Natural killer cell (primary cell): ENCODE measurements at regions not wholly inside any gene's neighbourhood (a gene's known extent, or its start where the extent isn't known, plus 50 kb on each side); places are given as distances from the start of the nearest gene placed in this dataset.

ENCODE experiments used
- ATAC-seq, 3 donors: fragments of 150-1000 bp in 2 of 3; fragments of 200-7000 bp in 1 of 3; cut with Tn5 transposase; 1 replicate in 1 of 3; 2 replicates in 2 of 3; pipeline ENCODE4 v1.10.0; 2021; ENCODE audit warnings: mild to moderate bottlenecking in 2 of 3, moderate library complexity in 2 of 3
- DNase-seq, 2 donors: peaks; one replicate each; pipeline versions ENCODE4 v3.0.0 to v3.0.0-alpha.2; 2013 to 2021; ENCODE audit warnings: mixed read lengths in 1 of 2
- H3K27ac ChIP-seq: one replicate; pipeline ENCODE4 v1.5.1; 2013; ENCODE audit warnings: mild to moderate bottlenecking, low read length
- H3K27me3 ChIP-seq: one replicate; pipeline ENCODE4 v1.6.1; 2013; ENCODE audit warnings: low read length; ENCODE audit not compliant: control insufficient read depth, insufficient read depth
- H3K36me3 ChIP-seq: one replicate; pipeline ENCODE4 v1.6.1; 2013; ENCODE audit warnings: low read length; ENCODE audit not compliant: control insufficient read depth, insufficient read depth
- H3K4me1 ChIP-seq: one replicate; pipeline ENCODE4 v1.6.1; 2013; ENCODE audit warnings: low read length; ENCODE audit not compliant: control insufficient read depth, insufficient read depth
- H3K4me3 ChIP-seq: one replicate; pipeline ENCODE4 v1.5.1; 2013; ENCODE audit warnings: low read length
- H3K9me3 ChIP-seq: one replicate; pipeline ENCODE4 v1.6.1; 2013; ENCODE audit warnings: low read length; ENCODE audit not compliant: control insufficient read depth, insufficient read depth
- H3K27ac Mint-ChIP-seq, 2 donors: one replicate each; pipeline ENCODE4 v1.8.0; 2022; ENCODE audit warnings: mild to moderate bottlenecking in 2 of 2, mixed read lengths in 2 of 2, moderate library complexity in 1 of 2
- H3K27me3 Mint-ChIP-seq, 2 donors: one replicate each; pipeline ENCODE4 v1.8.0; 2022; ENCODE audit warnings: low read depth in 2 of 2, mixed read lengths in 2 of 2
- H3K36me3 Mint-ChIP-seq: one replicate; pipeline ENCODE4 v1.8.0; 2022; ENCODE audit warnings: mixed read lengths
- H3K4me1 Mint-ChIP-seq, 2 donors: one replicate each; pipeline ENCODE4 v1.8.0; 2022; ENCODE audit warnings: mixed read lengths in 2 of 2
- H3K4me3 Mint-ChIP-seq: one replicate; pipeline ENCODE4 v1.8.0; 2022; ENCODE audit warnings: mild to moderate bottlenecking, moderate library complexity, mixed read lengths
- H3K9me3 Mint-ChIP-seq, 2 donors: one replicate each; pipeline ENCODE4 v1.8.0; 2022; ENCODE audit warnings: mixed read lengths in 2 of 2
- WGBS: methylation state at CpG from one replicate; pipeline ENCODE4 v1.1.7; 2013; ENCODE audit warnings: missing lambda C conversion rate; ENCODE audit not compliant: insufficient coverage; 5-methylcytosine and 5-hydroxymethylcytosine counted together
- intact Hi-C: fragments of 100-400 bp; cut with micrococcal nuclease; formaldehyde crosslinking; loops from one replicate; pipeline ENCODE4 v1.14.2; 2022
- TF ChIP-seq, protein P1 (sequence below): fragments of 200-600 bp; IDR thresholded peaks from one replicate; pipeline ENCODE4 v1.8.0; 2022; ENCODE audit warnings: antibody characterized with exemption

DNA sequence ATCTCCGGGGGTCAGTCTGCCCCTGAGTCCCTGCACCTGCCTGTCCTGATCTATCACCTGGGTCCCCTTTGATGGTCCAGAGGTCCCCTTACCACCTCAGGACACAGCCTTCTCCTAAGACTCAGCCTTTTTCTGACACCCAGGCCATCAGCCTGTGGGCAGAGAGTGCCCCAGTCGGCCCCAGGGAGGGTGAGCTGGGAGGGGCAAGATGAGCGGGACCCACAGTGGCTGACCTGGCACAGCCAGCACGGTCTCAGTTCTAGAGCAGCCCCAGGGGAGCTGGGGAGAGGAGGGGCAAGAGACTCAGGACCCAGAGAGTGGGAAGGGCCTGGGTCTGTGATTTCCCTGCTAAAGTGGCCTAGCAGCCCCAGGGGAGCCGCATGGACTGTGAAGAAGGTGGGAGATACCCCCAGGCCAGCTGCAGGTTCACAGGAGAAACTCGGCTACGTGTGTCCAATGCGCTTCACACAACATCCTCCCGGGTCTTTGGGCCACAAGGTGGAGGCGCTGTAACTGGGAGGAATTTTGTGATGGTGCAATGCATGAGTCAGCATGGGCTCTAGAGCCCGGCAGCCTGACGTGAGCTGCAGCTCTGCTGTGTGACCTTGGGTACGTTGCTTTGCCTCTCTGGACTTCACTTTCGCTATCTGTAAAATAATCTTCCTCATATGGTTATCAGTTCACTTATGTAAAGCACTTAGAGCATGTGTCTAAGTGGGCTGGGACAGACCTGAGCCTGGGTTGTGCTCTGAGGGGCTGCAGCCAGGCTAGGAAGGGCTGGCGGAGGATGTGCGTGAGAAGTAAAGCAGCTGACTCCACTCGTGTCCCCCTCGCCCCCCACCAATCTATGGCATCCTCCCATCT, 67.2 kb upstream of the LHX1 start:
- Histone ChIP-seq H3K9me3 (no peaks in the 10 kb centered on the region), H3K27me3 (no peaks in the 10 kb centered on the region), H3K36me3 (no peaks in the 10 kb centered on the region), H3K4me3 (no peak overlapping the region), H3K27ac (no peak overlapping the region), H3K4me1 (no peaks in the 10 kb centered on the region)
- ATAC-seq, result no peak
- no peaks in the 10 kb centered on the region for H3K9me3 Mint-ChIP-seq
- intact Hi-C loops, result no loop called here
- no peak overlapping the region for H3K27ac Mint-ChIP-seq
- peaks cover 0 to 4% of the 10 kb centered on the region in 2 donors for H3K27me3 Mint-ChIP-seq
- no peak overlapping the region for H3K4me3 Mint-ChIP-seq
- 71% methylated on average over 18 of the region's 18 CpGs for WGBS
- no peaks in the 10 kb centered on the region for H3K4me1 Mint-ChIP-seq
- TF ChIP-seq, protein P1, sequence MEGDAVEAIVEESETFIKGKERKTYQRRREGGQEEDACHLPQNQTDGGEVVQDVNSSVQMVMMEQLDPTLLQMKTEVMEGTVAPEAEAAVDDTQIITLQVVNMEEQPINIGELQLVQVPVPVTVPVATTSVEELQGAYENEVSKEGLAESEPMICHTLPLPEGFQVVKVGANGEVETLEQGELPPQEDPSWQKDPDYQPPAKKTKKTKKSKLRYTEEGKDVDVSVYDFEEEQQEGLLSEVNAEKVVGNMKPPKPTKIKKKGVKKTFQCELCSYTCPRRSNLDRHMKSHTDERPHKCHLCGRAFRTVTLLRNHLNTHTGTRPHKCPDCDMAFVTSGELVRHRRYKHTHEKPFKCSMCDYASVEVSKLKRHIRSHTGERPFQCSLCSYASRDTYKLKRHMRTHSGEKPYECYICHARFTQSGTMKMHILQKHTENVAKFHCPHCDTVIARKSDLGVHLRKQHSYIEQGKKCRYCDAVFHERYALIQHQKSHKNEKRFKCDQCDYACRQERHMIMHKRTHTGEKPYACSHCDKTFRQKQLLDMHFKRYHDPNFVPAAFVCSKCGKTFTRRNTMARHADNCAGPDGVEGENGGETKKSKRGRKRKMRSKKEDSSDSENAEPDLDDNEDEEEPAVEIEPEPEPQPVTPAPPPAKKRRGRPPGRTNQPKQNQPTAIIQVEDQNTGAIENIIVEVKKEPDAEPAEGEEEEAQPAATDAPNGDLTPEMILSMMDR, result no peak
- DNase-seq, result no peak
- no peaks in the 10 kb centered on the region for H3K36me3 Mint-ChIP-seq

DNA sequence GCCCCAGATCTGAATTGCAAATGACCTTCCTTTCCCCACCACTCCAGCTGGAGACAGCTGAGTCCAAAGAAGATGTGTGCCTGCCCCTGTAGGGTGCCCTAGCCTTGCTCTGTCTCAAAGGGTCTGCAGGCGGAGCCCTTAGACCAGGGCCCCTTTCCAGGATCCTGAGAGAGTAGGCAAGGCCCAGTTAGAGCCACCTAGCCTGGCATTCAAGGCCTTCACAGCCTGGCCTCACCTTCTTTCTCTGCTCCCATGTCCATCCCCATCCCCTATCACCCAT, 66.6 kb upstream of the LHX1 start:
- Histone ChIP-seq H3K27me3 (no peaks in the 10 kb centered on the region), H3K9me3 (no peaks in the 10 kb centered on the region), H3K27ac (no peak overlapping the region), H3K4me1 (no peaks in the 10 kb centered on the region), H3K36me3 (no peaks in the 10 kb centered on the region), H3K4me3 (no peak overlapping the region)
- Mint-ChIP-seq H3K27ac (no peak overlapping the region), H3K36me3 (no peaks in the 10 kb centered on the region), H3K4me1 (no peaks in the 10 kb centered on the region), H3K27me3 (peaks cover 0 to 4% of the 10 kb centered on the region in 2 donors), H3K4me3 (no peak overlapping the region), H3K9me3 (no peaks in the 10 kb centered on the region)
- intact Hi-C loops, result no loop called here
- WGBS, result 83% methylated on average over 1 of the region's 1 CpG
- TF ChIP-seq, protein P1, result no peak
- DNase-seq, result no peak
- no peak for ATAC-seq

DNA sequence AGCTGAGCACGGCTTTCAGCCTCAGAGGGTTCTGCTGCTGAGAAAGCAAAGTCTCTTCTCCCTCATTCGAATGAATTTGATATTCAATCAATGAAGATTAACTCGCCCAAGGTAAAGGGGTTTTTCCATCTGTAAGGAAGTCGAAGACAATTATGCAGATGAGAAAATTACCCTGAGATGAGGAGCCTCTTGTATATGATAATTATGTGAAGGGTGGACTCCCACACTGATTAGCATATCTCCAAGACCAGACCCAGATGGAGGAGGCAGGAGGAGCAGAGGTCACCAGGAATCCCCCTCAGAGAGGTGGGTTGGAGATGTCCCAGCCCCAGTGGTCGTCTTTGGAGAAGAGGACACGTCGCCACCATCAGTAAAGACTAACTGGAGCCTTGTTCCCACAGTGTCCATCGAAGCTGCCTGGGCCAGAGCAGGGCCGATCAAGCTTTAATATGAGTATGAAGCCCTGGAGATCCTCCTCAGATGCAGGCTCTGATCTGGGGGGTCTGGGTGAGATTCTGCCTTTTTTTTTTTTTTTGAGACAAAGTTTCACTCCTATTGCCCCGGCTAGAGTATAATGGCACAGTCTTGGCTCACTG, 61.5 kb upstream of the LHX1 start:
- Histone ChIP-seq H3K9me3 (no peaks in the 10 kb centered on the region), H3K4me1 (no peaks in the 10 kb centered on the region), H3K4me3 (no peak overlapping the region), H3K27me3 (no peaks in the 10 kb centered on the region), H3K27ac (no peak overlapping the region), H3K36me3 (no peaks in the 10 kb centered on the region)
- WGBS, result 77% methylated on average over 10 of the region's 10 CpGs
- DNase-seq, result no peak
- Mint-ChIP-seq H3K27me3 (peaks cover 3 to 13% of the 10 kb centered on the region in 2 donors), H3K36me3 (no peaks in the 10 kb centered on the region), H3K9me3 (no peaks in the 10 kb centered on the region), H3K4me3 (no peak overlapping the region), H3K4me1 (no peaks in the 10 kb centered on the region), H3K27ac (no peak overlapping the region)
- TF ChIP-seq, protein P1, result no peak
- intact Hi-C loops, result no loop called here
- ATAC-seq, result no peak
